DOHH2 (cell line): ENCODE measurements at regions not wholly inside any gene's neighbourhood (a gene's known extent, or its start where the extent isn't known, plus 50 kb on each side); places are given as distances from the start of the nearest gene placed in this dataset.

Experiments
- EZH2phosphoT487 ChIP-seq: fragments of 200-600 bp; sonication (generic); IDR thresholded peaks from 2 replicates; pipeline ENCODE4 v1.6.1; 2017; ENCODE audit warnings: borderline replicate concordance, mild to moderate bottlenecking, antibody characterized with exemption, low read length, moderate library complexity, mixed read lengths
- TF ChIP-seq, protein P1 (sequence below): fragments of 200-600 bp; sonication (generic); IDR thresholded peaks from one replicate; pipeline ENCODE4 v1.5.1; 2014; ENCODE audit warnings: antibody characterized with exemption, mild to moderate bottlenecking, low read depth, low read length; ENCODE audit not compliant: poor library complexity, severe bottlenecking

DNA sequence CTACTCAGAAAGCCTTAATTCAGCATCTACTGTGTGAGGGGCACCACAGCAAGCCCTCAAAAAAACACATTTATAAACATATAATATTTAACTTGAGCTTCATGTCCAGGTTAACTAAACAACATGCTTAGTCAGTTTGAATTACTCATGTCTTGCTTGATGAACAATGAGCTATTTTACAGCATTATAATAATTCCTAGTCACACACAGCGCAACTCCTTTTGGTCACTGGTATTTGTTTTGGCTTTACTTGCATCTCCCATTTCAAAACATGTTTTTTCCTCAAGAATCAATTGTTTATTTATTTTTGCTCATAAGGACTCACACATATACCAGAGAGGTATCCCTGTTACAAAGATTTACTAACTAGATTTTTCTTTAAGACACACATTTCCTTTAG lies 616.7 kb upstream of the DAB2 start:
- TF ChIP-seq, protein P1, sequence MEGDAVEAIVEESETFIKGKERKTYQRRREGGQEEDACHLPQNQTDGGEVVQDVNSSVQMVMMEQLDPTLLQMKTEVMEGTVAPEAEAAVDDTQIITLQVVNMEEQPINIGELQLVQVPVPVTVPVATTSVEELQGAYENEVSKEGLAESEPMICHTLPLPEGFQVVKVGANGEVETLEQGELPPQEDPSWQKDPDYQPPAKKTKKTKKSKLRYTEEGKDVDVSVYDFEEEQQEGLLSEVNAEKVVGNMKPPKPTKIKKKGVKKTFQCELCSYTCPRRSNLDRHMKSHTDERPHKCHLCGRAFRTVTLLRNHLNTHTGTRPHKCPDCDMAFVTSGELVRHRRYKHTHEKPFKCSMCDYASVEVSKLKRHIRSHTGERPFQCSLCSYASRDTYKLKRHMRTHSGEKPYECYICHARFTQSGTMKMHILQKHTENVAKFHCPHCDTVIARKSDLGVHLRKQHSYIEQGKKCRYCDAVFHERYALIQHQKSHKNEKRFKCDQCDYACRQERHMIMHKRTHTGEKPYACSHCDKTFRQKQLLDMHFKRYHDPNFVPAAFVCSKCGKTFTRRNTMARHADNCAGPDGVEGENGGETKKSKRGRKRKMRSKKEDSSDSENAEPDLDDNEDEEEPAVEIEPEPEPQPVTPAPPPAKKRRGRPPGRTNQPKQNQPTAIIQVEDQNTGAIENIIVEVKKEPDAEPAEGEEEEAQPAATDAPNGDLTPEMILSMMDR = no peak
- no peak for TF ChIP-seq EZH2phosphoT487
